Vagina (tissue), 2 donors: ENCODE measurements at regions not wholly inside any gene's neighbourhood (a gene's known extent, or its start where the extent isn't known, plus 50 kb on each side); places are given as distances from the start of the nearest gene placed in this dataset.

Experiments
- CTCF ChIP-seq, 3 experiments: fragments of 450-650 bp in 2 of 3; fragments of 200-600 bp in 1 of 3; sonication (generic) in 1 of 3; IDR thresholded peaks; one replicate each; pipeline ENCODE4 v1.5.1; 2017 to 2019; ENCODE audit warnings: antibody characterized with exemption in 3 of 3, mild to moderate bottlenecking in 2 of 3, moderate library complexity in 2 of 3
- POLR2A ChIP-seq, 2 donors: fragments of 450-650 bp; IDR thresholded peaks; one replicate each; pipeline ENCODE4 v1.6.1; 2017; ENCODE audit warnings: antibody characterized with exemption in 2 of 2, mild to moderate bottlenecking in 2 of 2, moderate library complexity in 2 of 2
- POLR2AphosphoS5 ChIP-seq, 2 donors: sonication (generic); formaldehyde crosslinking; IDR thresholded peaks; one replicate each; pipeline ENCODE4 v1.9.0; 2017; ENCODE audit warnings: antibody characterized with exemption in 2 of 2, mild to moderate bottlenecking in 2 of 2, low read depth in 1 of 2; ENCODE audit not compliant: insufficient read depth in 1 of 2

DNA sequence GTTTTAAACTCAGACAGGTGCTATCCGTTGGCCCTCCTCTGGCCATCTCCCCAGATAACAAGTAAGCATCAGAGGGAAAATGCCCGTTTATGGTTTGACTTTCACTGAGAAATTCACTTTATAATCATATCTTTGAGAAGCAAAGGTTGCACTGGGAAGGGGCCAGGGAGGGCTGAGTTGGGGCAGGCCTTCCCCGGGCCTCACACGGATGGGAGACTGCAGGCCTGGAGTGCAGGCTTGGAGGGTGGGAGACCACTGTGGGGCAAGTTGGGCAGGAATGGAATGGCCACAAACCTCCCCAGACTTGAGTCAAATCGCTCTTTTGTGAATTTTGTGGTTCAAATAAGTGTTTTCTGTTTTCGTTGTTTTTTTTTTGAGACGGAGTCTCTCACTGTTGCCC lies 451.7 kb downstream of the TSHZ3 start:
- TF ChIP-seq CTCF (IDR thresholded peaks at IDR 0.05), result no peak
- no peak for TF ChIP-seq POLR2A (IDR thresholded peaks at IDR 0.05)
- no peak for TF ChIP-seq POLR2AphosphoS5 (IDR thresholded peaks at IDR 0.05; ENCODE audit: insufficient read depth in 1 of 2, low read depth in 1 of 2)
